ENCODE measurements at regions not wholly inside any gene's neighbourhood (a gene's known extent, or its start where the extent isn't known, plus 50 kb on each side); places are given as distances from the start of the nearest gene placed in this dataset.
A peak's percentile ranks its signal among the peaks of the same experiment; 100 is the strongest.
"Not testable (repeated sequence)": the region's sequence is repeated elsewhere in the genome, so short reads cannot be mapped to it uniquely, and the experiment has no call there.

- DNase-seq, result no peak
Measured at GRCh38 chr3:104359546-104359945, 1007.2 kb upstream of the ALCAM start.

GRCh38 chr3:104360038-104360437 lies 1006.7 kb upstream of the ALCAM start:
- no peak for DNase-seq

GRCh38 chr3:104361748-104362147 lies 1005.0 kb upstream of the ALCAM start:
- DNase-seq, result not testable (repeated sequence)

- DNase-seq, result no peak
Measured at GRCh38 chr3:104362319-104362718, 1004.4 kb upstream of the ALCAM start.

GRCh38 chr3:104367000-104367399 lies 999.7 kb upstream of the ALCAM start:
- peak in 2 of 51 donors; percentile 9 to 23 for DNase-seq

GRCh38 chr3:104368760-104369159 lies 997.9 kb upstream of the ALCAM start:
- no peak for DNase-seq

GRCh38 chr3:104385421-104385820 lies 981.3 kb upstream of the ALCAM start:
- peak in 2 of 51 donors; percentile 1 for DNase-seq

GRCh38 chr3:104388619-104389018 lies 978.1 kb upstream of the ALCAM start:
- DNase-seq, result no peak

- no peak for DNase-seq
Measured at GRCh38 chr3:104392327-104392726, 974.4 kb upstream of the ALCAM start.

GRCh38 chr3:104396974-104397669 lies 969.6 kb upstream of the ALCAM start:
- DNase-seq, result no peak

GRCh38 chr3:104397713-104398112 lies 969.0 kb upstream of the ALCAM start:
- DNase-seq, result no peak

GRCh38 chr3:104402902-104403301 lies 963.8 kb upstream of the ALCAM start:
- DNase-seq, result no peak

GRCh38 chr3:104411757-104412156 lies 955.0 kb upstream of the ALCAM start:
- no peak for DNase-seq

GRCh38 chr3:104412608-104413580 lies 953.8 kb upstream of the ALCAM start:
- DNase-seq, result no peak

GRCh38 chr3:104428337-104428925 lies 938.3 kb upstream of the ALCAM start:
- no peak for DNase-seq

GRCh38 chr3:104429727-104430126 lies 937.0 kb upstream of the ALCAM start:
- DNase-seq, result no peak

- no peak for DNase-seq
Measured at GRCh38 chr3:104436506-104436905, 930.2 kb upstream of the ALCAM start.

- DNase-seq, result peak in 3 of 51 donors; percentile 8 to 62 (median 31)
Measured at GRCh38 chr3:104437131-104437750, 929.5 kb upstream of the ALCAM start.

GRCh38 chr3:104437891-104438290 lies 928.8 kb upstream of the ALCAM start:
- peak in 22 of 51 donors; percentile 3 to 83 (median 23) for DNase-seq

GRCh38 chr3:104438706-104439105 lies 928.0 kb upstream of the ALCAM start:
- DNase-seq, result no peak

- not testable (repeated sequence) for DNase-seq
Measured at GRCh38 chr3:104445252-104445919, 921.3 kb upstream of the ALCAM start.
